T47D (cell line): ENCODE measurements at regions not wholly inside any gene's neighbourhood (a gene's known extent, or its start where the extent isn't known, plus 50 kb on each side); places are given as distances from the start of the nearest gene placed in this dataset.
"Not testable (repeated sequence)": the region's sequence is repeated elsewhere in the genome, so short reads cannot be mapped to it uniquely, and the experiment has no call there.

Source experiments
- DNase-seq, 2 experiments: peaks; one replicate each; pipeline versions ENCODE4 v3.0.0 to v3.0.0-alpha.2; 2011 to 2012; ENCODE audit warnings: low read depth in 1 of 2, low spot score in 1 of 2
- JUND ChIP-seq: IDR thresholded peaks from 2 replicates; pipeline ENCODE4 v1.6.1; 2012; ENCODE audit warnings: low read depth
- in situ Hi-C: cut with HindIII; loops from 2 replicates; pipeline ENCODE4 v1.10.0; 2016; ENCODE audit warnings: low sequenced_read_pairs, low pct_unique_long_range_greater_than_20kb

DNA sequence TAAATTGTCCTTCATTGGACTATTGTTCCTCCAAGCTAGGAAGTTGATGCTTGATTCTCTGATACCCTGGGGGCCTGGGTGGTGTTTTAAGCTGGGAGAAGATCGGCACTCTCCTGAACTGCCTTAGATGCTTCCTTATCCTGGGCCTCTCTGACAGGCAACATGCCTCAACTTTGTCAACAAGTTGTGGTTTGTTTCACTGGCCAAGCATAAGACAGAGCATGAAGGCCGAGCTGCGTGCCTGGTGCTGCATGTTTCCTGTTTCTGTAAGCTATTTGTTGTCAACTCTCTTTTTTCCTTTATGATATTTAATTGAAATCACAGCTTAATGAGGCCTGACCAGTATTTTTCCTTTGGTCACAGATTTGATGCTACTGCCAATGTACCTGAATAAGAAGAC is 187.6 kb upstream of the TNC start:
- no peak for TF ChIP-seq JUND
- DNase-seq: no peak
- in situ Hi-C loops: no loop called here

GRCh38 chr9:115306865-115307264 is 188.9 kb upstream of the TNC start:
- no peak for TF ChIP-seq JUND
- no peak for DNase-seq
- in situ Hi-C loops: no loop called here

- in situ Hi-C loops: no loop called here
- DNase-seq: no peak
- no peak for TF ChIP-seq JUND
Measured at GRCh38 chr9:115313545-115313944, 195.6 kb upstream of the TNC start.

- in situ Hi-C loops: no loop called here
- no peak for TF ChIP-seq JUND
- DNase-seq: no peak
Measured at GRCh38 chr9:115326461-115326860, 208.5 kb upstream of the TNC start.

- in situ Hi-C loops: no loop called here
- DNase-seq: no peak
- TF ChIP-seq JUND: no peak
Measured at GRCh38 chr9:115327436-115328122, 209.6 kb upstream of the TNC start.

GRCh38 chr9:115328228-115328627 is 210.3 kb upstream of the TNC start:
- no peak for TF ChIP-seq JUND
- in situ Hi-C loops: no loop called here
- DNase-seq: no peak

DNA sequence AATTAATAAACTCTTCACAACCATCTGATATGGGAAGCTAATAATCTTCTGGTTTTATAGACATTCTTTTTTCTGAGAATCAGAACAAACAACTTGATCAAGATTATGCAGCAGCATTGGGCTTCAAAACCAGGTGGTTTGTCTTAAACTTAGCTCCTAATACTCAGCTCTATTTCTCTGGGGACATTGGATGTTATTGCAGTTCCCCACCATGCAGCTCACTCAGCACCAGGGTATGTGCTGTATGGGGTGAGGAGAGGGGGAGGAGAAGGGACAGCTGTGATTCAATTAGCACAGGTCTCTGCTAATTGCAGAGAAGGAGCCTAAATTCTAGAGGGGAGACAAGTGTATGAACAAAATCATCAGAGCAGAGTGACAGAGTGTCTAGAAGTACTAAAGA is 210.7 kb upstream of the TNC start:
- TF ChIP-seq JUND: no peak
- no peak for DNase-seq
- in situ Hi-C loops: no loop called here

- in situ Hi-C loops: no loop called here
Measured at GRCh38 chr9:115333277-115334070, 215.5 kb upstream of the TNC start.

DNA sequence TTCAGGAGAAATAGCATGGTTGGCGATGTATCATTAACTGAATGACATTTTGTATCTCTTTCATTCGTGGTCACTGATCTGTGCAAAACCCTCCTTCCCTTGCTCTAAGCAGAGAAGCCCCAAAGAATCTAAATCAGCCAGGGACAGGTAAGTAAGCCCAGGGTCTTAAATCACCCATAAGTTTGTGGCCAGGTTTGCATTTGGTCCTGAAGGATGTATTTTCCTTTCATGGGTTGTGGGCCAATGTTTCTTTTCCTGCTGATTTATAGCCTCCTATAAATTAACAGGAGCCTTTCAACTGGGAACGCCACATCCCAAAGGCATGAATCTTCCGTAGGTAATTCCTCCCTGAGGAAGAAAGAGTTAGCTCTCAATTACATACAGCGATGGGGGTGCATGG is 217.5 kb upstream of the TNC start:
- no peak for DNase-seq
- in situ Hi-C loops: no loop called here
- no peak for TF ChIP-seq JUND

More at GRCh38 chr9:115333277-115334070, 215.5 kb upstream of the TNC start:
- no peak for DNase-seq
- no peak for TF ChIP-seq JUND

DNA sequence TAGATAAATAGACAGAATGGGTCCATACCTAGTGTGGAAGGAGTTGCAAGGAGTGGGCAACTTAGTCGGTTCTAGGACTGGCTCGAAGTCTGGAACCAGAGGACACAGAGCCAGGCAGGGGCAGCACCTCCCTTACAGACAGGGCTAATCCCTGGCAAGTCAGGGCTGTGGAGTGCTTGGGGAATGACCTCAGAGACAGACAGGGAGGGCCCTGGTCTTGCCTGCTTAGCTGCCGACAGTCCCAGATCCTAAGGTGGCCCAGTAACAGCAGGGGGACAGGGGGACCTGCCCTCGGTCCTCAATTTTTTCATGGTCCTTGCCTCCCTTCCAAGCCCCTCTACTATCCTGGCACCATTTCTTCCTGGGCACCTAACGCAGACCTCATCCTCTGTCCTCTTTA is 222.4 kb upstream of the TNC start:
- no peak for TF ChIP-seq JUND
- in situ Hi-C loops: no loop called here
- no peak for DNase-seq

GRCh38 chr9:115341426-115341825 is 223.5 kb upstream of the TNC start:
- no peak for DNase-seq
- in situ Hi-C loops: no loop called here
- no peak for TF ChIP-seq JUND

- in situ Hi-C loops, DNase-seq: not testable (repeated sequence)
Measured at GRCh38 chr9:115347776-115348175, 229.8 kb upstream of the TNC start.

- in situ Hi-C loops, DNase-seq: not testable (repeated sequence)
Measured at GRCh38 chr9:115348936-115349335, 231.0 kb upstream of the TNC start.
